8988T (cell line): ENCODE measurements at regions not wholly inside any gene's neighbourhood (a gene's known extent, or its start where the extent isn't known, plus 50 kb on each side); places are given as distances from the start of the nearest gene placed in this dataset.
"Not testable (repeated sequence)": the region's sequence is repeated elsewhere in the genome, so short reads cannot be mapped to it uniquely, and the experiment has no call there.

Experiments
- DNase-seq: peaks from one replicate; pipeline ENCODE4 v3.0.0; 2011

DNA sequence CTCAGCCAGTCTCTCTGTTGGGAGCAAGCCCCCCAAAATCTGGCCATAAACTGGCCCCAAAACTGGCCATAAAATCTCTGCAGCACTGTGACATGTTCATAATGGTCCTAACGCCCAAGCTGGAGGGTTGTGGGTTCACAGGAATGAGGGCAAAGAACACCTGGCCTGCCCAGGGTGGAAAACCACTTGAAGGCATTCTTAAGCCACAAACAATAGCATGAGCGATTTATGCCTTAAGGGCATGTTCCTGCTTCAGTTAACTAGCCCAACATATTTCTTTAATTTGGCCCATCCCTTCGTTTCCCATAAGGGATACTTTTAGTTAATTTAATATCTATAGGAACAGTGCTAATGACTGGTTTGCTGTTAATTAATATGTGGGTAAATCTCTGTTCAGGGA lies 205.8 kb downstream of the ALG10 start:
- DNase-seq, result not testable (repeated sequence)

GRCh38 chr12:34229033-34229432 lies 206.7 kb downstream of the ALG10 start:
- DNase-seq, result not testable (repeated sequence)

GRCh38 chr12:34233618-34234017 lies 211.3 kb downstream of the ALG10 start:
- DNase-seq, result no peak

GRCh38 chr12:34236073-34236472 lies 213.8 kb downstream of the ALG10 start:
- no peak for DNase-seq

GRCh38 chr12:34244608-34245007 lies 222.3 kb downstream of the ALG10 start:
- no peak for DNase-seq

- no peak for DNase-seq
These were observed 227.0 kb downstream of the ALG10 start for GRCh38 chr12:34249271-34249670.

DNA sequence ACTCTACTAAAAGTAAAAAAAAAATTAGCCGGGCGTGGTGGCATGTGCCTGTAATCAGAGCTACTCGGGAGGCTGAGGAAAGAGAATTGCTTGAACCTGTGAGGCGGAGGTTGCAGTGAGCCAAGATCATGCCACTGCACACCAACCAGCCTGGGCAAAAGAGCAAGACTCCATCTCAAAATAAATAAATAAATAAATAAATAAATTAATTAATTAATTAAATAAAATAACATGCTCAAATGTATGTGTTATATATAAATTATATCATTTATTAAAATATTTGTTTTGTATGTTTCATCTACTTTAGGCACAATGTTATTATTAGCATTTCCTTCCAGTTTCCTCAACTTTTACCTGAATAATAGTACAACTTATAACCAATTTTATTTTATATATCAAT lies 229.6 kb downstream of the ALG10 start:
- not testable (repeated sequence) for DNase-seq

GRCh38 chr12:34253674-34254073 lies 231.4 kb downstream of the ALG10 start:
- DNase-seq, result no peak

- no peak for DNase-seq
These were observed 234.8 kb downstream of the ALG10 start for GRCh38 chr12:34257093-34257492.

DNA sequence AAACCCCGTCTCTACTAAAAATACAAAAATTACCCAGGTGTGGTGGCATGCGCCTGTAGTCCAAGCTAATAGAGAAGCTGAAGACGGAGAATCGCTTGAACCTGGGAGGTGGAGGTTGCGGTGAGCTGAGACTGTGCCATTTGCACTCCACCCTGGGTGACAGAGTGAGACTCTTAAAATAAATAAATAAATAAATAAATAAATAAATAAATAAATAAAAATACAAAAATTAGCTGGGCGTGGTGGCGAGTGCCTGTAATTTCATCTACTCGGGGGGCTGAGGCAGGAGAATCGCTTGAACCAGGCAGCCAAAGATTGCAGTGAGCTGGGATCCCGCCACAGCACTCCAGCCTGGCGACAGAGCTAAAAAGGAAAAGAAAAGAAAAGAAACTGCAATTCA lies 239.8 kb downstream of the ALG10 start:
- not testable (repeated sequence) for DNase-seq

DNA sequence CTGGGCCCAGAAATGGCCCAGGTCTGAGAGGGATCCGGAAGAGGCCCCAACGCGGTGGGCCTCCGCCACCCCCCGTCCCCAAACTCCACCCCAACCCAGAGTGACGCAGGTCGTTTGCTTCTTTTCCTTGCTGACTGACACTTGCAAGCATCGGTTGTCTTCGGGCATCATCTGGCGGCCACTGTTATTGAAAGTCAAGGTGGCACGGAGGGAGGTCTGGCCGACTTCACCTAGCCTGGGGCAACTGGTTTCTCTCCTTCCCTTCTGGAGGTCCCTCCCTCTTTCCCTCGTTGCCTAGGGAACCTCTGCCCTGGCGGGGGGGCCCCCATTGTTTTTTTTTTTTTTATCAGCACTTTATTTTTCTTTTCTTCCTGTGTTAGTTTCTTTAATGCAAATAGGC lies 241.8 kb downstream of the ALG10 start:
- no peak for DNase-seq

GRCh38 chr12:34273703-34274102 lies 251.4 kb downstream of the ALG10 start:
- not testable (repeated sequence) for DNase-seq

GRCh38 chr12:34275129-34275528 lies 252.8 kb downstream of the ALG10 start:
- DNase-seq, result no peak

DNA sequence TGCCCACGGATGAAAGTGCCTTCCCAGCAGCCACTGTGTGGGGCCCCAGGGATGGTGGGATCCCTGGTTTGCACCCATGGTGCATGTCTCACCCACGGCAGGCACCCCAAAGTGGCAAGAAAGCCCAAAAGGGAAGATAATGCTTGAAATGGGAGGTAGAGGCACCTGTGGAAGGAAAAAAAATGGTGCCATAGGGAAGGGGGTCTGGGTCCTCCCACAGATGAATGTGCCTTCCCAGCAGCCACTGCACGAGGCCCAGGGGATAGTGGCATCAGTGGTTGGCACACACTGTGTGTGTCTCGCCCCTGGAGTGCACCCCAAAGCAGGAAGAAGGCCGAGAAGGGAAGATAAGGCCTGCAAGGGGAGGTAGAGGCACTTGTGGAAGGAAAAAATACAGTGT lies 264.2 kb downstream of the ALG10 start:
- DNase-seq, result no peak

DNA sequence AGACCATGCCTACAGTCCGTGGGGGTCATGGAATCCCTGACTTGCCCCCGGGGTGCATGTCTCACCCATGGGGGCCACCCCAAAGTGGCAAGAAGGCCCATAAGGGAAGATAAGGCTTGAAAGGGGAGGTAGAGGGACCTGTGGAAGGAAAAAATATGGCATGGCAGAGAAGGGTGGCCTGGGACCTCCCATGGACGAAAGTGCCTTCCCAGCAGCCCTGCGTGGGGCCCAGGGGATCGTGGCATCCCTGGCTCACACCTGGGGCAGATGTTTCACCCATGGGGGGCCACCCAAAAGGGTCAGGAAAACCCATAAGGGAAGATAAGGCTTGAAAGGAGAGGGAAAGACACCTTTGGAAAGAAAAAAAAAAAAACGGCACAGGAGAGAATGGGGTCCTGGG lies 264.6 kb downstream of the ALG10 start:
- no peak for DNase-seq

GRCh38 chr12:34287437-34287836 lies 265.1 kb downstream of the ALG10 start:
- no peak for DNase-seq

DNA sequence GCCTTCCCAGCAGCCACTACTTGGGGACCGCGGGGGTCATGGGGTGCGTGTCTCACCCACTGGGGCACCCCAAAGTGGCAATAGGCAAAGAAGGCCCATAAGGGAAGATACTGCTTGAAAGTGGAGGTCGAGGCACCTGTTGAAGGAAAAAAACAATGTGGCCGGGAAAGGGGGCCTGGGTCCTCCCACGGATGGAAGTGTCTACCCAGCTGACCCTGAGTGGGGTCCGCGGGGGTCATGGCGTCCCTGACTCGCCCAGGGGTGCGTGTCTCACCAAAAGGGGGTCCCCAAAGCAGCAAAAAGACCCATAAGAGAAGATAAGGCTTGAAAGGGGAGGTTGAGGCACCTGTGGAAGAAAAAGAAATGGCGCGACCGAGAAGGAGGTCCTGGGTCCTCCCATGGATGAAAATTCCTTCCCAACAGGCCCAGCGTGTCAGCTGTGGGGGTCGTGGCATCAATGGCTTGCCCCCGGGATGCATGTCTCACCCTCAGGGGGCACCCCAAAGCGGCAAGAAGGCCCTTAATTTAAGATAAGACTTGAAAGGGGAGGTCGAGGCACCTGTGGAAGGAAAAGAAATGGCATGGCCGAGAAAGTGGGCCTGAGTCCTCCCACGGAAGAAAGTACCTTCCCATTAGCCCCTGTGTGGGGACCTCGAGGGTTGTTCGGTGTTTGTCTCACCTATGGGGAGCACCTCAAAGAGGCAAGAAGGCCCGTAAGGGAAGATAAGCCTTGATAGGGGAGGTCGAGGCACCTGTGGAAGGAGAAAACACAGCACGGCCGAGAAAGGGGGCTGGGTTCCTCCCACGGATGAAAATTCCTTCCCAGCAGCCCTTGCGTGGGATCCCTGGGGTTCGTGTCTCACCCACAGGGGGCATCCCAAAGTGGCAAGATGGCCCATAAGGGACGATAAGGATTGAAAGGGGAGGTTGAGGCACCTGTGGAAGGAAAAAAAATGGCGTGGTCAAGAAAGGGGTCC lies 266.0 kb downstream of the ALG10 start:
- DNase-seq, result no peak

- no peak for DNase-seq
These were observed 266.7 kb downstream of the ALG10 start for GRCh38 chr12:34288963-34289345.

DNA sequence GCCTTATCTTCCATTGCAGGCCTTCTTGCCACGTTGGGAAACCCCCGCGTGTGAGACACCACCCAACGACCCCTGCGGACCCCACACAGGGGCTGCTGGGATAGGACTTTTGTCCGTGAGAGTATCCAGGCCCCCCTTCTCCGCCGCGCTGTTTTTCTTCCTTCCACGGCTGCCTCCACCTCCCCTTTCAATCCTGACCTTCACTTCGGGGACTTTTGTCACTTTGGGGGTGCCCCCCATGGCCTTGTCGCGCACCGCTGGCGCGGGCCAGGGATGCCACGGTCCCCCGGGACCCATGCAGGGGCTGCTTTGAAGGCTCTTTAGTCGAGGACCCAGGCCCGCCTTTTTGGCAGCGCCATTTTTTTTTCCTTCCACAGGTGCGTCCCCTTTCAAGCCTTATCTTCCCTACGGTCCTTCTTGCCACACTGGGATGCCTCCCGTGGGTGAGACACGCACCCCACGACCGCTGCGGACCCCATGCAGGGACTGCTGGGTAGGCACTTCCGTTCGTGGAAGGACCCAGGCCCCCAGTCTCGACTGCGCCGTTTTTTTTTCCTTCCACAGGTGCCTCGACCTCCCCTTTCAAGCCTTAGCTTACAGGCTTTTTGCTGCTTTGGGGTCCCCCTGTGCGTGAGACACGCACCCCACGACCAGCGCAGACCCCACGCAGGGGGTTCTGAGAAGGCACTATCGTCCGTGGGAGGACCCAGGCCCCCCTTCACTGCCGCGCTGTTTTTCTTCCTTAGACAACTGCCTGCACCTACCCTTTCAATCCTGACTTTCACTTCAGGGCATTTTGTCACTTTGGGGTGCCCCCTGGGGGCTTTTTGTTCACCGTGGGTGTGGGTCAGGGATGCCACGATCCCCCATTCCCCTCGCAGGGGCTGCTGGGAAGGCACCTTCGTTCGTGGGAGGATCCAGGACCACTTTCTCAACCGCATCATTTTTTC lies 267.4 kb downstream of the ALG10 start:
- no peak for DNase-seq

DNA sequence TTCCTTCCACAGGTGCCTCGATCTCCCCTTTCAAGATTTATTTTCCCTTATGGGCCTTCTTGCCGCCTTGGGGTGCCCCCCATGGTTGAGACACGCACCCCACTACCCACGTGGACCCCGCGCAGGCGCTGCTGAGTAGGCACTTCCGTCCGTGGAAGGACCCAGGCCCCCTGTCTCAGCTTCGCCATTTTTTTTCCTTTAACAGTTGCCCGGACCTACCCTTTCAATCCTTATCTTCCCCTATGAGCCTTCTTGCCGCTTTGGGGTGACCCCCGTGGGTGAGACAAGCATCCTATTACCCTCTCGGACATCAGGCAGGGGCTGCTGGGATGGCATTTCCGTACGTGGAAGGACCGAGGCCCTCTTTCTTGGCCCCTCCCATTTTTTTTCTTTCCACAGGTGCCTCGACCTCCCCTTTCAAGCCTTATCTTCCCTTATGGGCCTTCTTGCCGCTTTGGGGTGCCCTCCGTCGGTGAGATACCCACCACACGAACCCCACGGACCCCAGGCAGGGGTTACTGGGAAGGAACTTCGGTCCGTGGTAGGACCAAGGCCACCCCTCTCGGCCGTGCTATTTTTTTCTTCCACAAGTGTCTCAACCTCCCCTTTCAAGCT lies 268.2 kb downstream of the ALG10 start:
- DNase-seq, result no peak

GRCh38 chr12:34291001-34291400 lies 268.7 kb downstream of the ALG10 start:
- no peak for DNase-seq

DNA sequence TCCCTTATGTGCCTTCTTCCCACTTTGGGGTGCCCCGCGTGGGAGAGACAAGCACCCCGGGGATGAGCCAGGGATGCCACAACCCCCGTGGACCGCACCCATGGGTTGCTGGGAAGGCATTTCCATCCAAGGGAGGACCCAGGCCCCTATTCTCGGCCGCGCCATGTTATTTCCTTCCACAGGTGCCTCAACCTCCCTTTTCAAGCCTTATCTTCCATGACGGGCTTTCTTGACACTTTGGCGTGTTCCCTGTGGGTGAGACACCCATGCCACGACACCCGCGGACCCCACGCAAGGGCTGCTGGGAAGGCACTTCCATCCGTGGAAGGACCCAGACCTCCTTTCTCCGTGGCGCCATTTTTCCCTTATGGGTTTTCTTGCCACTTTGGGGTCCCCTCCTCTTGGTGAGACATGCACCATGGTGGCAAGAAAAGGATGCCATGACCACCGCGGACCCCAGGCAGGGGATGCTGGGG lies 269.2 kb downstream of the ALG10 start:
- DNase-seq, result no peak
